ENCODE measurements at regions not wholly inside any gene's neighbourhood (a gene's known extent, or its start where the extent isn't known, plus 50 kb on each side); places are given as distances from the start of the nearest gene placed in this dataset.
"Not testable (repeated sequence)": the region's sequence is repeated elsewhere in the genome, so short reads cannot be mapped to it uniquely, and the experiment has no call there.

- no peak for DNase-seq (ENCODE audit: low spot score)
These were observed 312.4 kb upstream of the CDH5 start for GRCh38 chr16:66054095-66054494.

GRCh38 chr16:66052745-66053144, 313.7 kb upstream of the CDH5 start:
- DNase-seq (ENCODE audit: low spot score): no peak

- no peak for DNase-seq (ENCODE audit: low spot score)
These were observed 315.5 kb upstream of the CDH5 start for GRCh38 chr16:66050991-66051390.

- DNase-seq (ENCODE audit: low spot score): no peak
These were observed 316.6 kb upstream of the CDH5 start for GRCh38 chr16:66049865-66050264.

- DNase-seq (ENCODE audit: low spot score): no peak
These were observed 320.9 kb upstream of the CDH5 start for GRCh38 chr16:66045626-66046025.

- no peak for DNase-seq (ENCODE audit: low spot score)
These were observed 321.9 kb upstream of the CDH5 start for GRCh38 chr16:66044556-66044955.

- DNase-seq (ENCODE audit: low spot score): no peak
These were observed 322.4 kb upstream of the CDH5 start for GRCh38 chr16:66044089-66044488.

- DNase-seq (ENCODE audit: low spot score): no peak
These were observed 323.2 kb upstream of the CDH5 start for GRCh38 chr16:66043326-66043725.

GRCh38 chr16:66042341-66042740, 324.1 kb upstream of the CDH5 start:
- no peak for DNase-seq (ENCODE audit: low spot score)

GRCh38 chr16:66041907-66042306, 324.6 kb upstream of the CDH5 start:
- DNase-seq (ENCODE audit: low spot score): no peak

GRCh38 chr16:66039793-66040192, 326.7 kb upstream of the CDH5 start:
- DNase-seq (ENCODE audit: low spot score): no peak

GRCh38 chr16:66036793-66037715, 329.4 kb upstream of the CDH5 start:
- DNase-seq (ENCODE audit: low spot score): no peak

GRCh38 chr16:66036184-66036583, 330.3 kb upstream of the CDH5 start:
- DNase-seq (ENCODE audit: low spot score): peak; percentile 10

- no peak for DNase-seq (ENCODE audit: low spot score)
These were observed 331.4 kb upstream of the CDH5 start for GRCh38 chr16:66035096-66035495.

- no peak for DNase-seq (ENCODE audit: low spot score)
These were observed 333.6 kb upstream of the CDH5 start for GRCh38 chr16:66032841-66033240.

- DNase-seq (ENCODE audit: low spot score): no peak
These were observed 336.5 kb upstream of the CDH5 start for GRCh38 chr16:66030036-66030435.

- no peak for DNase-seq (ENCODE audit: low spot score)
These were observed 337.8 kb upstream of the CDH5 start for GRCh38 chr16:66028510-66029216.

- DNase-seq (ENCODE audit: low spot score): no peak
These were observed 339.6 kb upstream of the CDH5 start for GRCh38 chr16:66026787-66027330.

- DNase-seq (ENCODE audit: low spot score): peak; percentile 59
These were observed 340.3 kb upstream of the CDH5 start for GRCh38 chr16:66026211-66026610.

- no peak for DNase-seq (ENCODE audit: low spot score)
These were observed 340.7 kb upstream of the CDH5 start for GRCh38 chr16:66025751-66026150.

GRCh38 chr16:66024567-66024966, 341.9 kb upstream of the CDH5 start:
- DNase-seq (ENCODE audit: low spot score): not testable (repeated sequence)

GRCh38 chr16:66023481-66023880, 343.0 kb upstream of the CDH5 start:
- no peak for DNase-seq (ENCODE audit: low spot score)

- peak; percentile 18 for DNase-seq (ENCODE audit: low spot score)
These were observed 345.8 kb upstream of the CDH5 start for GRCh38 chr16:66020642-66021041.
